GM18498 (cell line): ENCODE measurements at regions not wholly inside any gene's neighbourhood (a gene's known extent, or its start where the extent isn't known, plus 50 kb on each side); places are given as distances from the start of the nearest gene placed in this dataset.

Experiments
- ATAC-seq: cut with Tn5 transposase; IDR thresholded peaks from one replicate; pipeline ENCODE4 v1.9.1; 2021; ENCODE audit warnings: mild to moderate bottlenecking, moderate library complexity; ENCODE audit not compliant: unreplicated experiment

- no peak for ATAC-seq
Measured at GRCh38 chr12:115598871-115599811, 678.4 kb downstream of the MED13L start.

- ATAC-seq, result no peak
Measured at GRCh38 chr12:115597157-115597712, 680.3 kb downstream of the MED13L start.

DNA sequence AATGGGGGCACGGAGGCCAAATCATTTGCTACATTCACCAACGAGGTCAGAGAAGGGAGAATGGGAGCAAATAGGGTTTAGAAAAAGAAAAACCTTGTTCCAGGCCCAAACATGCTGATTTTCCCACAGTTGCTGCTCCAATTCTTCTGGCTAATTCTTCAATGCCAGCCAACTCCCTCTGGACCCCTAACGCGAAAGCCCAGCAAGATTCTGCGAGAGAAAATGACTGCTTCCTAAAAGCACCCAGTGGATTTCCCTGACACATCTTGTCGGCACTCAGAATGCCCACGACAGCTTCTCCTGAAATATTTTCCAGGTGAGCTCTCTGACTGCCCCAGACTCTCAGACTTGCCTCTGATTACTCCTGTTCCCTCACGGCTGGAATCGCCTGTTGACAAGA lies 689.4 kb downstream of the MED13L start:
- ATAC-seq, result no peak

DNA sequence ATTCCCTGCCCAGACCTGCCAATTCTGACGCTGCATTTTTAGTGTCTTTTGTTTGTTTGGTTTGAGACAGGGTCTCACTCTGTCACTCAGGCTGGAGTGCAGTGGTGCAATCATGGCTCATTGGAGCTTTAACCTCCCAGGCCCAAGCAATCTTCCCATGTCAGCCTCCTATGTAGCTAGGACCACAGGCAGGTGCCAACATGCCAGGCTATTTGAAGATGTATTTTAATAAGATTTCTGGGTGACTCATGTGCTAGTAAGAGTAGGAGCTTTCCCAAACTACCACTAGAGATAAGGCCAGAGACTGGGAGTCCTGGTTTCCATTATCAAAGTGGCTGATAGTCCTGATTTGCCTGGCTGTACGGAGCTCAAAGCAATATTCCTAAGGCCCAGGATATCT lies 693.3 kb downstream of the MED13L start:
- ATAC-seq, result no peak

GRCh38 chr12:115583591-115583990 lies 693.9 kb downstream of the MED13L start:
- ATAC-seq, result no peak

GRCh38 chr12:115577401-115577800 lies 700.1 kb downstream of the MED13L start:
- ATAC-seq, result no peak

- no peak for ATAC-seq
Measured at GRCh38 chr12:115574826-115575225, 702.7 kb downstream of the MED13L start.

DNA sequence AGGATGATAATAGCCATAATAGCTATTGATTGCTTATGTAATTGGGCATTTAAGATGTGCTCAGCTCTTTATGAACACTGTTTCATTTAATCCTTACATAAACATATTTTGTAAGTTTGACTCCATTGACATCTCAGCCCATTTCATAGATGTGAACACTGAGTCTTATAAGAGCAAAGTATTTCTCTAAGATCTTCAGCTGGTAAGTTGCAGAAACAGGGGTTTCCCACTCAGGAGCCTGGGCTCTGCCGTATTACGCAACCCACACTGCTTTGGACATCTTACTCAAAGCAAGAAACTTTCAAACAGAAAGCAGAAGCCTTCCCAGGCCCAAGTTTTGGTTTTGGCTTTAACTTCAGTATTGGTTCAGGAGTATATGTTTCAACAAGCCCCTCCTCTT lies 705.1 kb downstream of the MED13L start:
- peak; percentile 70 for ATAC-seq

GRCh38 chr12:115571446-115571845 lies 706.0 kb downstream of the MED13L start:
- no peak for ATAC-seq

DNA sequence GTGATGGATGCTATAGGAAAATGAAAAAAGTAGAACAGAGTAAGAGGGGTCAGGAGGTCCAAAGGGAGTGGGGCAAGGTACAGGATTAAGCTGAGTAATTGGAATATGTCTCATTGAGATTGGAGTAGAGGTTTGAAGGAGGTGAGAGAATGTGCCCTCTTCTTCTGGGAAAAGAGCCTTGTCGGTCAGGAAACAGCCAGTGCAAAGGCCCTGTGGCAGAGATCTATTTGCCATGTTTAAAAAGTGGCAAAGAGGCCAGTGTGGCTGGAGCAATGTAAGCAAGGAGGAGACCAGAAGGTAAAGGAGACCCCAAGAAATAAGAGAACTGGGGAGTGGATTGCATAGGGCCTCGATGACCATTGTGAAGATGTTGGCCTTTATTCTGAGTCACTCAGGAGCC lies 706.5 kb downstream of the MED13L start:
- no peak for ATAC-seq

- ATAC-seq, result no peak
Measured at GRCh38 chr12:115570069-115570777, 707.3 kb downstream of the MED13L start.

GRCh38 chr12:115569345-115570068 lies 708.0 kb downstream of the MED13L start:
- no peak for ATAC-seq

GRCh38 chr12:115558281-115558680 lies 719.2 kb downstream of the MED13L start:
- no peak for ATAC-seq

DNA sequence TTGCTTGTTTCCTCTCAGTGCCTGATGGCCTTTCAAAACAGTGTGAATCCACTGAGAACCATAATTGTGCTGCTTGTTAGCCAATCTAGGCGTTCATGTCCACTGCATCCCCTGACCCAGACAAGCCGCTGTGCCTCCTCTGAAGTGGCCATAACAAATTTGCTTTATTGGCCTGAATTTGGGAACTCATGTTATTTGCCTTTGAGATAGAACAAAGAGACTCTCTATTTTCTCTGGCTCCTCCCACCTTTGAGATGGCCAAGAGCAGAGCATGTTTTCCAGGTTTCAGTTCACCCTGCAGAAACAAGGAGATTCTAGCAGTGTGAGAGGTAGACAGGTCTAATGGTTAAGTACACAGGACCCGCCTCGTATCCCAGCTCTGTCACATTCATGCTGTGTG lies 723.9 kb downstream of the MED13L start:
- no peak for ATAC-seq

- ATAC-seq, result no peak
Measured at GRCh38 chr12:115543269-115543668, 734.2 kb downstream of the MED13L start.

- no peak for ATAC-seq
Measured at GRCh38 chr12:115542656-115543055, 734.8 kb downstream of the MED13L start.

GRCh38 chr12:115541891-115542421 lies 735.5 kb downstream of the MED13L start:
- ATAC-seq, result no peak

DNA sequence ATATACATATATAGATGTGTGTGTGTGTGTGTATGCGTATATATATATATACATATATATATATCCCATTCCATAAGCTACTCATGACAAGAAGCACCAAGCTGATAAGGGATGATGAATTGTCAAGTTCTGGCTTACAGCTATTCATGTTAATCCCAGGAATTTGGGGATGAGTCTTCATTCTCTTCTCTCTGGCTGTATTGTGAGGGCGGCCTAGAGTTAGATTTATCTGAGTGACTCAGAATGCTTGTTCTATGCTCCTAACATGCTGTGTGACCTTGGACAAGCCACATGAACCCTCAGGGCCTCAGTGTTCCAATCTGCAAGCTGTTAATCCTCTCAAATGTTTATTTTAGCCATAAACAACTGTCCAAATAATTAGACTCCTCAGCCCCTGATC lies 749.0 kb downstream of the MED13L start:
- no peak for ATAC-seq

- ATAC-seq, result no peak
Measured at GRCh38 chr12:115521771-115522409, 755.6 kb downstream of the MED13L start.

DNA sequence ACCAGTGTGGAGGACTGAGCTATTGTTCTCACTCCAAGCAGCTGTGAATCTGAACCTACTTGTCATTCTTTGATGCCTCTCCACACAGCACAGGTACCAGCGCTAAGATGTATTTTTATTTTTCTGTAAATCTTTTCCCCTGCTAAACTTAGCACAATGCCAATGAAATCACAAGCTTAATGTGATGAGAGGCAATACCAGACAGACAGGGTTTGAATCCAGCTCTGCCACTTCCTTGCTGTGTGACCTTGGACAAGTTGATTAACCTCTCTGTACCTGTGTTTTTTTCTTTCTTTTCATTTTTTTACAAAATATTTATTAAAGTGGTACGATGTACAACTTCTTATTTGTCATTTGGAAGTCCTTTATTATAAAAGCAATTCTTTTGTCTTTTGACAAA lies 757.6 kb downstream of the MED13L start:
- no peak for ATAC-seq
